GM12865 (cell line): ENCODE measurements at regions not wholly inside any gene's neighbourhood (a gene's known extent, or its start where the extent isn't known, plus 50 kb on each side); places are given as distances from the start of the nearest gene placed in this dataset.
"Not testable (repeated sequence)": the region's sequence is repeated elsewhere in the genome, so short reads cannot be mapped to it uniquely, and the experiment has no call there.

ENCODE experiments used
- DNase-seq: peaks from one replicate; pipeline ENCODE4 v3.0.0; 2010; ENCODE audit warnings: low read depth
- H3K4me3 ChIP-seq: 2 replicates; pipeline ENCODE4 v1.5.1; 2011; ENCODE audit warnings: mild to moderate bottlenecking, low read depth, low read length, control low read depth
- TF ChIP-seq, protein P1 (sequence below): IDR thresholded peaks from 2 replicates; pipeline ENCODE4 v1.5.1; 2011; ENCODE audit warnings: low read length, control low read depth, low read depth, inconsistent platforms; ENCODE audit not compliant: insufficient read depth; ENCODE audit errors: missing control alignments

DNA sequence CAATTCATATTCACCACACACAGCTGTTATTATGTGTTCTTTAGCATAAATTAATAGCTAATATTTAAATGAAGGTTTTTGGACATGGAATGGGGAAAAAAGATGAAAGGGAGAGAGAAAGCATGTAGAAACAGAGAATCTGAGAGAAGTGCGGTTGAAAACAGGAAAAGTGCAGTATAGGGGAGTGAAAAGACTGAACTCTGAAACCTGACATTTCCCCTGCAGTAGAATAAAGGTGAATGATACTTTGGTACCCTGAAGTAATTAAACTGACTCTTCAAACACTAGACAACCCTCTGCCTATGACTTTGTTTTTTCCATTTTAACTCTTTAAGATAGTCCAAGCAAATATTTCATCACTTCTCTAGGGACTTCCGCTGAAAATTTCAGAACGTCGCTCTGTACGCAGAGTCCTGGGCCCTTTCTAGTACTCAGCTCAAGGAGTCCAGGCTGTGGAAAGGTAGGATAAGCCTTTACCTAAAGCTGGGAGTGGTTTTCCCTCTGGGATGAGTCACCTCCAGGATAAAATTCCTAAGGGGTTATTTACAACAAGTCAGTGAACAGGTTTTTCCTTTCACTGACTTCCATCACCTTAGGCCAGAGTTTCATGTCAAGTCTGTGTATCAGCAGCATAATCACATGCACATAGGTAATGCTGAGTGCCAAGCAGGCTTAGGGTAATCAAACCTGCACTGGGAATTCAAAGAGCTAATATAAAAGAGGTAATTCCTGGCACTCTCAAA lies 614.5 kb downstream of the PKHD1 start:
- TF ChIP-seq, protein P1, sequence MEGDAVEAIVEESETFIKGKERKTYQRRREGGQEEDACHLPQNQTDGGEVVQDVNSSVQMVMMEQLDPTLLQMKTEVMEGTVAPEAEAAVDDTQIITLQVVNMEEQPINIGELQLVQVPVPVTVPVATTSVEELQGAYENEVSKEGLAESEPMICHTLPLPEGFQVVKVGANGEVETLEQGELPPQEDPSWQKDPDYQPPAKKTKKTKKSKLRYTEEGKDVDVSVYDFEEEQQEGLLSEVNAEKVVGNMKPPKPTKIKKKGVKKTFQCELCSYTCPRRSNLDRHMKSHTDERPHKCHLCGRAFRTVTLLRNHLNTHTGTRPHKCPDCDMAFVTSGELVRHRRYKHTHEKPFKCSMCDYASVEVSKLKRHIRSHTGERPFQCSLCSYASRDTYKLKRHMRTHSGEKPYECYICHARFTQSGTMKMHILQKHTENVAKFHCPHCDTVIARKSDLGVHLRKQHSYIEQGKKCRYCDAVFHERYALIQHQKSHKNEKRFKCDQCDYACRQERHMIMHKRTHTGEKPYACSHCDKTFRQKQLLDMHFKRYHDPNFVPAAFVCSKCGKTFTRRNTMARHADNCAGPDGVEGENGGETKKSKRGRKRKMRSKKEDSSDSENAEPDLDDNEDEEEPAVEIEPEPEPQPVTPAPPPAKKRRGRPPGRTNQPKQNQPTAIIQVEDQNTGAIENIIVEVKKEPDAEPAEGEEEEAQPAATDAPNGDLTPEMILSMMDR: no peak
- H3K4me3 ChIP-seq: no peak overlapping the region
- DNase-seq: no peak

DNA sequence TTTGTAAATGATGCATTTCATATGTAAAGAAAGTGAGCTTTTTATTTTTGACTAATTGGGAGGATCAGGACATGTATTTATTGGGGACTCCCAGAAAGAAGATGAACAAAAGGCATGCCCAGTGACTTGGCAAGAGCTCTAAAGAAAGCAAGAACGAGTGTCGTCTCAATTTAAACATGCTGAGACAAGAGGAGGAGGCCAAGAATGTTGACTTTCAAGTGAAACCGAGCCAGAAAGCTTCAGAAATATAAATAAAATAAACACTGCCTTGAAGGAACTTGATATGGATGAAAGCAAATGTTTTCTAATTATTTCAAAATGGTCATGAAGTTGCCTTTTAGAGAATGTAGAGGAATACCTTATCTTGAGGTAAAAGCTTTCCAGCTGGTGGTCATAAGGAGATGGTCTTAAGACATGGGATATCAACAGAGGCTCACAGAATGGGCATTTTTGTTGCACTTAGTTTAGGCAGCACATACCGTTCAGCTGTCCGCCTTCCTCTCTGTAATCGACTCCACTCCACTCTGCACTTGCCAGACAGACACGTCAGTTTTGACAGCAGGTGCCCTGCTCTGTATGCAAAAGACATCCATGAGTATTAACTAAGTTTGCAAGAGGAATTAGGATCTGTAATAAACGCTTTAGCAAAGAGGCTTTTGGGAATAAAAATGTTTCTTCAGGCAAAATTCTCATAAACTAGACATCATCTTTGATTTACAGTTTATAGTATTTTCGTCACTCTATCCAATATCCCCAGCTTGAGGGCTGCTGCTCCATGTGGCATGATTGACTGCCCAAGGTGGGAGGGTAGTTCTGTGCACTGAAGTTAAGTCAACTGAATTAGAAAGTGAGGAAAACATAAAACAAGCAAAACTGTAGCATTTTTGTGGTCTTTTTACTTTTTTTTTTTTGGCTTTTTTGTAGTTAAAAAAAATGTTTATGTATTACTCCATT lies 613.1 kb downstream of the PKHD1 start:
- no peak for DNase-seq
- H3K4me3 ChIP-seq: no peak overlapping the region
- TF ChIP-seq, protein P1: no peak

DNA sequence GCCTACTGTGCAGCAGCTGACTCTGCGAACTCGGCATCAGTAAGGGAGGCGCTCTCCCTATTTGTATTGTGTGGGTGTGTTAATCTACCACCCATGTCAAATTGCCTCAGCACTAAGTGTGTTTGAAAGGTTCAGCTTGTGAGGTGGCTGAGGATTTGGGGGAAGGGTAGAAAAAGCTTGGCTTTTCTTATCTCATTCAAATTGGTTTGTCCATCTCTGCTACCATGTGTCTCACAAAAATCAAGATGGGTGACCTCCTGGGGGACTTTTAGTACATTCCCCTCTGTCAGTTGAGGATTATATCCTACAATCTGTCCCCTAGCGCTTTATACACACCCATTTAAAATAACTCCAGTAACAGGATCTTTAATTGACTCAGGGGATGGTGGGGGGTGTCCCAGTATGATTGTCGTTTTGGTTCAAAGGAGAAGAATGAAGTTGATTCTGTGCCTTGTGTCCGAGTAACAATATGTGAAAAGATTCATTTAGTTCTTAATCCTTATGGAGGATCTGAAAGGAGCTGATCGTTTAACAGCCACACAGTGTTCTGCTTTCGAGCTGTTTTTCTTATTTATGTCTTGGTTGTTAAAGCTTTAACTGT lies 609.6 kb downstream of the PKHD1 start:
- DNase-seq: no peak
- no peak overlapping the region for H3K4me3 ChIP-seq
- TF ChIP-seq, protein P1: no peak

DNA sequence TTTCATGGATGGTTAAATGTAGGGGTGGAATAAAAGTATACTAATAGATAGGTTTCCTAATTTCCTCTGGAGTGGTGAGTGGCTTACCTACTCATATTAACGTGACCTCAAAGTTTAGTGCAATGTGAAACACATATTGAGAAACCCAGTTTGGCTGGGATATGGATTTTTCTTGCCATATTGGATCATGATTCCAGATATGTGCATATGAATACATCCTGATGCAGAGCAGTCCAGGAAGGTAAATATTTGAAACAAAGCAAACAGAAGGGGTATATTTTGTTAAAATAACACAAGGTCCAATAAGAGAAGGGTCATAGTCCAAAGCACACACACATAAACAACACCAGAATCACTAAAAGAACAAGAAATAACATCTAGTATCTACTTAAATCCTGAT lies 608.1 kb downstream of the PKHD1 start:
- TF ChIP-seq, protein P1: no peak
- no peak overlapping the region for H3K4me3 ChIP-seq
- DNase-seq: no peak

DNA sequence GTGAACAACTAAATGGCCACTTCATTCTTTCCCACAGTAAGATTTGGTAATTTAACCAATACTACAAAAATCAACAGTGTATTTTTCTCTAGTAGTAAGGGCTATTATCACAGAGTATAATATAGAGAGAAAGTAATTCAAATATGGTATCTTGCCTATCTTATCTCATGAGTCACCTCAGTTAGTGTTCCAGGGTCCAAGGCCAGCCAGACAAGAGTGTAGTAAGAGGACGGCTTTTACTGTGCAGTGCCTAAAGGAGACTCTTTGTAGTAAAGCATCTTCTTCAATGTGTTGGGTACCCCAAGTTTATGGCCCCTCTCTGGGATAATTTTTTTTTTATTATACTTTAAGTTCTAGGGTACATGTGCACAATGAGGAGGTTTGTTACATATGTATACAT lies 607.4 kb downstream of the PKHD1 start:
- DNase-seq: no peak
- no peak overlapping the region for H3K4me3 ChIP-seq
- TF ChIP-seq, protein P1: no peak

DNA sequence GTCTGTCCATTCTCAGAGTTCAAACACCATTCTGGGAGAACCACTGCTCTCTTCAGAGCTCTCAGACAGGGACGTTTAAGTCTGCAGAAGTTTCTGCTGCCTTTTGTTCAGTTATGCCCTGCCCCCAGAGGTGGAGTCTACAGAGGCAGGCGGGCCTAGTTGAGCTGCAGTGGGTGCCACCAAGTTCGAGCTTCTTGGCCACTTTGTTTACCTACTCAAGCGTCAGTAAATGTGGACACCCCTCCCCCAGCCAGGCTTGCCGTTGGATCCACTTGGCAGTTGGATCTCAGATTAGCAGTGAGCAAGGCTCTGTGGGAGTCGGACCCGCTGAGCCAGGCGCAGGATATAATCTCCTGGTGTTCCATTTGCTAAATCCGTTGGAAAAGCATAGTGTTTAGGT lies 601.5 kb downstream of the PKHD1 start:
- H3K4me3 ChIP-seq, DNase-seq: not testable (repeated sequence)

DNA sequence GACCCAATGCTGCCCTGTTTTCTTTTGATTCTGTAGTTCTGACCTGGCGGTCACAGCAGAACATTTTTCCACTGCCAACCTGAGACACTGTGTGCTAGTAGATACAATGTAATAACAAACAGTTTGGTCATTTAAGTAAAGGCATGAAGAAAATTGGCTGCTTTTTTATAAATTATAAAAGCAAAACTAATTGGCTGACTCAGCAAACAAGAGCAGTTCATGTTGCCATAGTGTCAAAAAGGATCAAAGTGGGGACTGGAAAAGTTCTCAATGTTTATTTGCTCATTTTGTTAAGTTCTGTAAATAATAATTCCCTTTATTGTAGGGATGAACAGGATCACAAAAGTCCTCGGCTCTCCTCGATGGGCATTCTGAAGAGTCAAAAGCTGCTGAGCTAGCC lies 599.5 kb downstream of the PKHD1 start:
- H3K4me3 ChIP-seq: no peak overlapping the region
- TF ChIP-seq, protein P1: no peak

More for the DNA sequence above, 599.5 kb downstream of the PKHD1 start:
- no peak for DNase-seq
